ACC112 (cell line): ENCODE measurements at regions not wholly inside any gene's neighbourhood (a gene's known extent, or its start where the extent isn't known, plus 50 kb on each side); places are given as distances from the start of the nearest gene placed in this dataset.
A peak's percentile ranks its signal among the peaks of the same experiment; 100 is the strongest.

Source experiments
- H2AFZ ChIP-seq: fragments of 200-600 bp; sonication (generic); one replicate; pipeline ENCODE4 v1.6.0; 2017; ENCODE audit warnings: antibody characterized with exemption, low read length; ENCODE audit not compliant: unreplicated experiment
- H3K27ac ChIP-seq: fragments of 200-600 bp; sonication (generic); 2 replicates; pipeline ENCODE4 v1.5.1; 2014; ENCODE audit warnings: low read depth, mild to moderate bottlenecking, antibody characterized with exemption, low read length, moderate library complexity
- H3K27me3 ChIP-seq: fragments of 200-600 bp; sonication (generic); 2 replicates; pipeline ENCODE4 v1.6.1; 2014; ENCODE audit warnings: mild to moderate bottlenecking, antibody characterized with exemption, low read length, moderate library complexity, mixed read lengths; ENCODE audit not compliant: insufficient read depth
- H3K36me3 ChIP-seq: fragments of 200-600 bp; sonication (generic); 2 replicates; pipeline ENCODE4 v1.6.1; 2016; ENCODE audit warnings: mild to moderate bottlenecking, antibody characterized with exemption, low read length, moderate library complexity, mixed read lengths; ENCODE audit not compliant: insufficient read depth
- H3K4me1 ChIP-seq: fragments of 200-600 bp; sonication (generic); one replicate; pipeline ENCODE4 v1.6.1; 2016; ENCODE audit warnings: low read length, mixed read lengths; ENCODE audit not compliant: insufficient read depth, unreplicated experiment, control insufficient read depth
- H3K4me3 ChIP-seq: fragments of 200-600 bp; sonication (generic); 2 replicates; pipeline ENCODE4 v1.5.1; 2014; ENCODE audit warnings: mild to moderate bottlenecking, low read depth, low read length
- H3K79me2 ChIP-seq: fragments of 200-600 bp; sonication (generic); one replicate; pipeline ENCODE4 v1.6.0; 2016; ENCODE audit warnings: low read length; ENCODE audit not compliant: control insufficient read depth, unreplicated experiment, insufficient read depth

DNA sequence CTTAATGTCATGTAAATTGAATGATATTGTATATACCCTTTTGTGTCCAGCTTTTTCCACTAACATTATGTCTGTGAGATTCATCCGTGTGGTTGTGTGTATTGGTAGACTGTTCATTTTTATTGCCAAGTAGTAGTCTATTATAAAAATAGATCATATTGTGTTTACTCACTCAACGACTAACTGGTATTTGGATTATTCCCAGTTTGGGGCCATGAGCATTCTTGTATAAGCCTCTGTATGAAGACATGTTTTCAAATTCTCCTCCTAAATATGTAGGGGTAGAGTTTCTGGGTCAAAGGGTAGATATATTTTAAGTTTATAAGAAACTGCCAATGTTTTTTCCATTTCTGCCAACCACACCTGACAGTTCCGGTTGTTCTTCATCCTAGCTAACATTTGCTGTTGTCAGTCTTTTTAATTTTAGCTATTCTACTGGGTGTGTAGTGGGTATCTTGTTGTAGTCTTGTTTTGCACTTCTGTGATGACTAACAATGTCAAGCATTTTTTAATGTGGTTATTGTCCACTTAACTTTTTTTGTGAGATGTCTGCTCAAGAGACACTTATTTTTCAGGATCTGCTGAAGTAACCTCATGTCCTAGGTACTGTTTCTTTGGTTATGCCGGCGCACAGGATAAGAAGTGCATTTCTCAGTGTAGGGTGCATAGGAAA lies 93.2 kb downstream of the DACT1 start:
- no peaks in the 10 kb centered on the region for H3K79me2 ChIP-seq
- peaks cover 12% of the 10 kb centered on the region for H3K27me3 ChIP-seq
- no peaks in the 10 kb centered on the region for H3K36me3 ChIP-seq
- no peak overlapping the region for H2AFZ ChIP-seq
- peak overlapping the region; percentile 74 for H3K27ac ChIP-seq
- no peak overlapping the region for H3K4me3 ChIP-seq
- H3K4me1 ChIP-seq: peaks cover 24% of the 10 kb centered on the region

DNA sequence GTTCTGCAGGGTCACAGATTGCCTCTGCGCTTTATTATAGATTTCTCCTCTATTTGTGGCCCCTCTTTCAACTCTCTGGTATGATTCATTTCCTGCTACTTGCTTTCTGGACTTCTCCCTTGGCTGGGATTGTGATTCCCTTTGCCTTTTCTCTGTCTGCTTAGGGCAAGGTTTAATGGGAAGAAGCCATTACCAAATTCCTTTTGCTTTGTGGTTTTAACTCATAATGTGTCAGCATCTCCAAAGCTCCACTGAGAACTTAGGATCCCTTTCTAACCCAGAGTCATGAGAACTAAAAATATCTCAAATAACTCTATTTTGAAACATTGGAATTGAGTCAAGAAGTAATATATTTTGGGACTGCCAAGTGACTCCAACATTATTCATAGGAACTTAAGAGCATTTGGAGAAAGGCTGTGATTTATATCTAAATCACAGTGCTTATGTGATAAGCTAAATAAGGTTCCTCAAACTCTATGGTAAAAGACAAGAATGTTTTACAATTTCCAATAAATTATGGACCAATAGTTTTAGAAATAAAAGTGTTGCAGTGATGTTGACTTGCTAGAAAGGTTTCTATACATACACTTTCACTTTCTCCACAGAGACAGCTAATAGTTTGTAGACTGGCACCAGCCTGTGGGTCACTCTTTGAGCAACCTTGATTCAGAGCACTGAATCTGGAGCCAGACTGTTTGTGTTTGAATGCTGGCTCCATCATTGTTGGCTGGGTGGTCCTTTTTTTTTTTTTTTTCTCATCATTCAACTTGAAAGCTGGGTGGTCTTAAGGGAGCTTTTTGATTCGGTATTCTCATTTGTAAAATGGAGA lies 93.9 kb downstream of the DACT1 start:
- H2AFZ ChIP-seq: no peak overlapping the region
- peaks cover 12% of the 10 kb centered on the region for H3K27me3 ChIP-seq
- H3K36me3 ChIP-seq: no peaks in the 10 kb centered on the region
- H3K4me3 ChIP-seq: no peak overlapping the region
- H3K27ac ChIP-seq: peak overlapping the region; percentile 74
- no peaks in the 10 kb centered on the region for H3K79me2 ChIP-seq
- H3K4me1 ChIP-seq: peaks cover 24% of the 10 kb centered on the region

DNA sequence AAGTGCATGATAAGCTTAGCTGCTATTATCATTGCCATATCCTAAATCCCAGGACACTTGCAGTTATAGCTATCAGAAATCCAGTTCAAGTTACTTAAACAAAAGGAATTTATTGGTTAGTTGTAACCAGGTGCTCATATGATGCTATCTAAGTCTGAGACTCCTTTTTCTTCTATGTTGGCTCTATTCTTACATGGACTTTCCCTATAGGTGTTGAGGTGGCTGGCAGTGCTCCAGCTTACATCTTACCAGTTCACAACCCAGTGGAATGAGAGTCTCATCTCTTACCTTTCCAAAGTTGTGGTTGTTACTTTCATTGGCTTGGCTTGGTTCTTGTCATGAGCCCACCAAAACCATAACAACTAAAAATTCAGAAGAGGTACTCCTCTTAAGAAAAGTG lies 94.6 kb downstream of the DACT1 start:
- Histone ChIP-seq H3K79me2 (no peaks in the 10 kb centered on the region), H3K27me3 (peaks cover 12% of the 10 kb centered on the region), H3K36me3 (no peaks in the 10 kb centered on the region), H3K4me3 (no peak overlapping the region), H2AFZ (no peak overlapping the region), H3K27ac (peak overlapping the region; percentile 74; the same call in 1 of the 2 replicates), H3K4me1 (peaks cover 28% of the 10 kb centered on the region)

- Histone ChIP-seq H2AFZ (no peak overlapping the region), H3K4me3 (no peak overlapping the region), H3K36me3 (no peaks in the 10 kb centered on the region), H3K27ac (no peak overlapping the region), H3K79me2 (no peaks in the 10 kb centered on the region), H3K27me3 (peaks cover 12% of the 10 kb centered on the region), H3K4me1 (peaks cover 37% of the 10 kb centered on the region)
Measured at GRCh38 chr14:58733451-58734208, 95.9 kb downstream of the DACT1 start.

DNA sequence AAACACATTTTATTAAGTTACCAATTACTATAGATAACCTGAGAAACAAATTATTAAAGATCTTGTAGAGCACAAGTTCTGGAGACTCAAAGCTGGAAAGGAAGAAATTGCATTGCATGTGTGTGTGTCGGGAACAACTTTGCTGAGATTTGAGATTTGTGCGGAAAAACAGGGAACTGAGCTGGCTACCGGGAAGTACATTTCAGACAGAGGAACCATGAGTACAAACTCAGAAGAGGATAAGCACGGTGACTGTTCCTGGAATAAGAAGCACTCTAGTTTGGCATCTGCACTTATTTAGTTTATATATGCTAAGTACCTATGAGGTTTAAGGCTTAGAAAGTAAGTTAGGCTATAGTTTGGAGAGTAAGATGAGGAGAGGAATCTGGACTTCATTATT lies 97.8 kb downstream of the DACT1 start:
- H3K79me2 ChIP-seq: no peaks in the 10 kb centered on the region

GRCh38 chr14:58736606-58737005 lies 98.8 kb downstream of the DACT1 start:
- H3K36me3 ChIP-seq: no peaks in the 10 kb centered on the region
- H2AFZ ChIP-seq: no peak overlapping the region
- peaks cover 34% of the 10 kb centered on the region for H3K4me1 ChIP-seq
- peaks cover 23% of the 10 kb centered on the region for H3K27me3 ChIP-seq
- no peak overlapping the region for H3K4me3 ChIP-seq
- H3K79me2 ChIP-seq: no peaks in the 10 kb centered on the region
- no peak overlapping the region for H3K27ac ChIP-seq

More for the DNA sequence above, 97.8 kb downstream of the DACT1 start:
- Histone ChIP-seq H3K4me1 (peaks cover 41% of the 10 kb centered on the region), H3K27me3 (peaks cover 15% of the 10 kb centered on the region), H3K4me3 (no peak overlapping the region), H3K27ac (no peak overlapping the region), H3K36me3 (no peaks in the 10 kb centered on the region), H2AFZ (no peak overlapping the region)

DNA sequence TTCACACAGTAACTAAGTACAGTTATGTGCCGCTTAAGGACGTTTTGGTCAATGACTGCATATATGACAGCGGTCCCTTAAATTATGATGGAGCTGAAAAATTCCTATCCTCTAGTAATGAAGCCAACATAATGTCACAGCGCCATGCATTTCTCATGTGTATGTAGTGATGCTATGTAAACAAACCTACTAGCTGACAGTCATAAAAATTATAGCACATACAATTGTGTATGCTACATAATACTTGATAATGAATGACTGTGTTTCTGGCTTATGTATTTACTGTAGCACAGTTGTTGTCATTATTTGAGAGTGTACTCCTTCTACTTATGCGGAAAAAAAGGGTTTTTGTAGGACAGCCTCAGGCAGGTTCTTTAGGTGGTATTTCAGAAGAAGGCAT lies 99.7 kb downstream of the DACT1 start:
- H3K27ac ChIP-seq: 0 out of 2 replicates have a peak overlapping the region, but pooled peaks have one; percentile 17
- no peaks in the 10 kb centered on the region for H3K79me2 ChIP-seq
- H3K4me1 ChIP-seq: peaks cover 26% of the 10 kb centered on the region
- no peaks in the 10 kb centered on the region for H3K36me3 ChIP-seq
- no peak overlapping the region for H3K4me3 ChIP-seq
- H2AFZ ChIP-seq: no peak overlapping the region
- peaks cover 23% of the 10 kb centered on the region for H3K27me3 ChIP-seq

DNA sequence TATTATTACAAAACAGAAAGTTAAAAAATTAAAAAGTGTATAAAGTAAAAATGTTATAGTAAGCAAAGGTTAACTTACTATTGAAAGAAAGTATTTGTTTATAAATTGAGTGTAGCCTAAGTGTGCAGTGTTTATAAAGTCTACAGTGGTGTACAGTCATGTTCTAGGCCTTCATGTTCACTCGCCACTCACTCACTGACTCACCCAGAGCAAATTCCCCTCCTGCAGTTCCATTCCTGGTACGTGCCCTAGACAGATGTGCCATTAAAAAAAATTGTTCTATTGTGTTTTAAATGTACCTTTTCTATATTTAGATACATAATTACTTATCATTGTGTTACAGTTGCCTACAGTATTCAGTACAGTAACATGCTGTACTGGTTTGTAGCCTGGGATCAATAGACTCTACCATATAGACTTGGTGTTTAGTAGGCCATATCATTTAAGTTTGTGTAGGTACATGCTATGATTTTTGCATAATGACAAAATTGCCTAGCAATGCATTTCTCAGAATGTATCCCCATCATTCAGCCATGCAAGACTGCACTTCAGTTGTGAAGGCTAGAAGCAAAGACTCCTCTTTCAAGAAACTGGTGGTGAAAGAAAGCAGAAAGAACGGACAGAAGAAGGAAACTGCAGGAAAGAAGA lies 100.6 kb downstream of the DACT1 start:
- H3K79me2 ChIP-seq: no peaks in the 10 kb centered on the region
- peaks cover 25% of the 10 kb centered on the region for H3K4me1 ChIP-seq
- H2AFZ ChIP-seq: no peak overlapping the region
- H3K4me3 ChIP-seq: no peak overlapping the region
- H3K27ac ChIP-seq: peak overlapping the region; percentile 59
- no peaks in the 10 kb centered on the region for H3K36me3 ChIP-seq
- peaks cover 23% of the 10 kb centered on the region for H3K27me3 ChIP-seq

DNA sequence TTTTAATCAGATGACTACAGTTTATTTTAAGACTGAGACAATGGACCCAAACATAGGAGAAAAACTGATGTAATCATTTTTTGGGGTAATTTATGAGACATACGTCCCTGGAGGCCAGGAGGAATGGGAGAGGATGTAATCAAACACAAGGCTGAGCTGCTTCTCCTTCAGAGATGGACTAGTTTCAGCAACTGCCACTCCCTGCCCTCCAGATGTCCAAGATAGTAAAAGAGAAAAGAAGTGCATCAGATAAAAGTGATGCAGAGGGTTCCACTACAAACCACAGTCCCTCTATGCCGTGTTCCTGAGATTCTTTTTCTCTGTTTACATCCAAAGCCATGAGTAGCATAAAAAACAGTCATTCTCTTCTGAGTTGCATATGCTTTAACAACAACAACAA lies 101.1 kb downstream of the DACT1 start:
- peak overlapping the region; percentile 59; the same call in 1 of the 2 replicates for H3K27ac ChIP-seq

GRCh38 chr14:58739674-58740073 lies 101.9 kb downstream of the DACT1 start:
- H3K27ac ChIP-seq: no peak overlapping the region
- H3K4me3 ChIP-seq: no peak overlapping the region
- peaks cover 20% of the 10 kb centered on the region for H3K4me1 ChIP-seq
- H2AFZ ChIP-seq: no peak overlapping the region
- H3K27me3 ChIP-seq: peaks cover 16% of the 10 kb centered on the region
- no peaks in the 10 kb centered on the region for H3K36me3 ChIP-seq
- H3K79me2 ChIP-seq: no peaks in the 10 kb centered on the region

More for the DNA sequence above, 101.1 kb downstream of the DACT1 start:
- Histone ChIP-seq H2AFZ (no peak overlapping the region), H3K27me3 (peaks cover 20% of the 10 kb centered on the region), H3K79me2 (no peaks in the 10 kb centered on the region), H3K36me3 (no peaks in the 10 kb centered on the region), H3K4me3 (no peak overlapping the region), H3K4me1 (peaks cover 20% of the 10 kb centered on the region)
